Kidney capillary endothelial cell (primary cell): ENCODE measurements at regions not wholly inside any gene's neighbourhood (a gene's known extent, or its start where the extent isn't known, plus 50 kb on each side); places are given as distances from the start of the nearest gene placed in this dataset.
"Not testable (repeated sequence)": the region's sequence is repeated elsewhere in the genome, so short reads cannot be mapped to it uniquely, and the experiment has no call there.

Experiments
- DNase-seq: peaks from one replicate; pipeline ENCODE4 v3.0.0-alpha.2; 2018; ENCODE audit warnings: low spot score

DNA sequence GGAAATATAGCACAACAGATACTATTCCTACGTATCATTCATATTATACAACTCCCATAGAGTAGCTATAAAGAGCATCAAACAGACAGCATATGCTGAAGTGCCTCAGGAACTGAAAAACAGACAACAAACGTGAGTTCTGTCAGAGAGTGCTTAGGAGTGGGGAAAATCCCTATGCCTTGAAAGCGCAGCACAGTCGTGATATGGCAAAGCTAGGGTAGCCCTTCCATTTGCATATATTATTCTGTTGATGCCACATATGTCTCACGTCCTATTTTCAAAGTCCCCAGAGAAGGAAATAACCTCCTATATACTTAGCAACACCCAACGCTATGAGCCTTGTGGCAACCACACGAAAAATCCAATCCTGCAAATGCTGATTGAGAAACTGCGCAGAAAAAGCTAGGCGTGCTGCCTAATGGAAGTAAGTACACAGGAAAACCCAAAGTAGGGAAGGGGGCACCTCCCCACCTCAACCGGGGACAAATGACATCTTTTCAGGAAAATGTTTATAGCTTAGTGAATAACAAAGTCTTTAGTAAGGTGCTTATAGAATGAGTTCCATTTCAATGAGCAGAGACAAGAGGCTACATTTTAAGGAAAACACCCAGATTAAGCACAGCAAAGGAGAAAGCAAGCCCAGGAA, 105.1 kb downstream of the MED10 start:
- DNase-seq = no peak

- DNase-seq = no peak
Measured at GRCh38 chr5:6269925-6270324, 108.4 kb downstream of the MED10 start.

DNA sequence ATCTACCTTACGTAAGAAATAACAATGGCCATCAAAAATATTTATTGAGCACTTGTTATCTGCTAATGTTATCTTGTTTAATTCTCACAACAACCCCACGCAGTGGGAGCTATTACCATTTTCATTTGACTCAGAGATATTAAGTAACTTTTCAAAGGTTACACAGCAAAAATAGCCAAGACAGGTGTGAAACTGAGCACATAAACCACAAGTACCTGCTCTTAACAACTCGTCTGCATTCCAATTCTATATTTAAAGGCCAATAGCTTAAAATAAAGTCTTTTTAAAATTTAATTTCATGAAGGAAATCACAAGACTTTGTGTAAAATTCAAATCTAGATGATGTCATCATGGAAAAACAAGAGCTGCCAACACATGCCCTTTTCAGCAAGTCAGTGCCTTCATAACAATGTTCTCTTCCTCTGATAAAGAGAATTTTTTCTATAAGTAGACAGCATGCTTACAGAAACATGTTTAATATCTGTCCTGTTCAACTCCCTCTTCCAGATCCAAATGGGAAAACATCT, 111.6 kb downstream of the MED10 start:
- no peak for DNase-seq

GRCh38 chr5:6264394-6264793, 114.0 kb downstream of the MED10 start:
- no peak for DNase-seq

DNA sequence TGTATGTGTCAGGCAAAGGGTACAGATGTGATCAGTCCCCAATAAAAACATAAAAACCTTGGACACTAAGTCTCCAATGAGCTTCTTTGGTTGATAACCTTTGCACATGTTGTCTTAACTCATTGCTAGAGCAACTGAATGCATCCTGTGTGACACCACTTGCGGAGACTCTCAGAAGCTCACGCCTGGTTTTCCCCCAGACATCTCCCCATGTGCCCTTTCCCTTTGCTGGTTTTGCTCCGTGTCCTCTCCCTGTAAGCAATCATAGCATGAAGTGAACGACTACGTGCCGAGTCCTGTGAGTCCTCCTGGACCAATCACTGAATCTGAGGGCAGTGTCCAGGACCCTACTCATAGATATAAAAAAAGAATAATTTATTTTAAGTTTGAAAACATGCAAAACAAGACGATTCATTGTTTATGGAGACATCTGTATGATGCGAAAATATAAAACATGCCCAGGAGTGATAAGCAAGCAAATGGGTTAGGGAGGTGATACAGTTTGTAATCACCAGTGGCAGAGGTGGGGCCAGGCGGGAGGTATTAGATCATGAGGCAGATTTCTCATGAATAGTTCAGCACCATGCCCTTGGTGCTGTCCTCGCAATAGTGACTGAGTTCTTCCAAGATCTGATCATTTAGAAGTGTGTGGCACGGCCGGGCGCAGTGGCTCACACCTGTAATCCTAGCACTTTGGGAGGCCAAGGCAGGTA, 115.5 kb downstream of the MED10 start:
- no peak for DNase-seq

DNA sequence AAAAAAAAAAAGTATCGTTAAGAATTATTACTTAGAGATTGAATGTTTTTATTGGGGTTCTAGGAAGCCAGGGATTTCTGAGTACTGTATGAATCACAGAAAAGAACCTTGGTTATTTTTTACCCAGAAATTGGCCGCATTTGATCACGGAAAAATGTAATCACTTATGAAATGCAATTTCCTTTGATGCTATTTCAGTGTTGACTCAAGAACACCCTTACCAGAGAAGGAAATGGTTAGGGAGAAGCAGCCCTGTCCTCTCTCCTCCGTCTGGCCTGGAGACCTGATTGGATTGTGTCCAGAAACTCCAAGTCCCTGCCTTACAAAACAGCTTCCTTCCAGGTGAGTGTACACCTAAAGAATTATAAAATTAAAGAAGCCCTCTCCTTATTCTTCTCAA, 116.7 kb downstream of the MED10 start:
- DNase-seq = no peak

DNA sequence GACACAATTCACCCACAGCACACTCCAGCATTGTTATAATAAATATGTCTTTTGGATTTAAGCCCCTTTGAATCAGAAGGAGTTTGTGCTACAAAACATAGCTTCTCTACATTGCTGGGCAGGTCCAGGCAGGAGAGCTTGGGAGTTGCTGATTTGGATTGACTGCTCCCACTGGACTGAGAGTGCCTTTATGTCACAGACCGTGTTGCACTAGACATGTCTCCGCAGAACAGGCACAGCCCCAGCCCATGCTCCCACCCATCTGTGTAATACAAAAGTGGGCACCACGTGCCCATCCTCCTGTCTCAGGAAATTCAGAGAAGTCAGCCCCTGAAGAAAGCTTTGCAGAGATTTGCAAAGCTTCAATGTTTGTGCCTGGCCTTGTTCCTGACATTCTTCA, 117.1 kb downstream of the MED10 start:
- no peak for DNase-seq

DNA sequence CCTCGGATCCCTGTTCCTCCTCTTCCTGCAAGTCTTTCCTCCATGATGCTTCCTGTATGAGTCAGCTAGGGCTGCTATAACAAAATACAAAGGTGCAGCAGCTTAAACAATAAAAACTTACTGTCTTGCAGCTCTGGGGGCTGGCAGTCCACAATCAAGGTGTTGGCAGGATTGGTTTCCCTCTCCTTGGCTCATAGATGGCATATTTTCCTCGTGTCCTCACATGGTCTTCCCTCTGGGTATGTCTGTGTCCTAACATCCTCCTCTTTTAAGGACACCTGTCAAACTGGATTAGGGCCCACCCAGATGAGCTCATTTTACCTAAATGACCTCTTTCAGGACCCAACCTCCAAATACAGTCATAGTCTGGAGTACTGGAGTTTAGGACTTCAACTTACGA, 117.5 kb downstream of the MED10 start:
- no peak for DNase-seq

DNA sequence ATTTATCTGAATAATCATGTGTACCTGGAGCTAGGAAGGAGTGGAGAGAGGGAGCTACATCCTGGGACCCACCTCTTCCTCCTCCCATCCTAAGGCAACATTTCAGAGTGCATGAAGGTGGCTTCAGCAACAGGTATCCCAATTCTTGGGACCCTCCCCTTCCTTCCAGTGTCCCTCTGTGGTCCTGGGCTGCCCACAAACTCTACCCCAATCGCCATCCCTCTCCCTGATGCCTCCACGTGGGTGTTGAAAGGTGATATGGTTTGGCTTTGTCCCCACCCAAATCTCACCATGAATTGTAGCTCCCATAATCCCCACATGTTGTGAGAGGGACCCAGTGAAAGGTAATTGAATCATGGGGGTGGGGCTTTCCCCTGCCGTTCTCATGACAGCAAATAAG, 121.4 kb downstream of the MED10 start:
- DNase-seq = no peak

DNA sequence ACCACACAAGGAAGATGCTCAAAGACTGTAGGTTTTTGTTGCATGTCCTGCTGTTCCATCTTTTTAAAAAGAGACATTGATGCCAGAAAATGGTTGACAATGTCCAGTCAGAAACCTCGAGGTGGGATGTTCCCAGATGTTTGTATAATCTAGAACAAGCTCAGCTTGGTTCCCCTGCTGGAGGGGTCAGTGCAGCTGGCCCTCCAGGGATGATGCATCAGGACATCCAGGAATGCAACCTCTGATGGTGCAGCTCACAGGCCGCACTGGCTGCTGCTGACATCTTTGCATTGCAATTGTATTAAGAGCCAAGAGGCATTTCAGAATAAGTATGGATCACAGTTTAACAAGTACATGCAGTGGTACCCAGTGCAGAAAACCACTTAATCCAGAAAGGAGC, 122.4 kb downstream of the MED10 start:
- no peak for DNase-seq

GRCh38 chr5:6253846-6254245, 124.5 kb downstream of the MED10 start:
- no peak for DNase-seq

GRCh38 chr5:6253281-6253680, 125.1 kb downstream of the MED10 start:
- no peak for DNase-seq

DNA sequence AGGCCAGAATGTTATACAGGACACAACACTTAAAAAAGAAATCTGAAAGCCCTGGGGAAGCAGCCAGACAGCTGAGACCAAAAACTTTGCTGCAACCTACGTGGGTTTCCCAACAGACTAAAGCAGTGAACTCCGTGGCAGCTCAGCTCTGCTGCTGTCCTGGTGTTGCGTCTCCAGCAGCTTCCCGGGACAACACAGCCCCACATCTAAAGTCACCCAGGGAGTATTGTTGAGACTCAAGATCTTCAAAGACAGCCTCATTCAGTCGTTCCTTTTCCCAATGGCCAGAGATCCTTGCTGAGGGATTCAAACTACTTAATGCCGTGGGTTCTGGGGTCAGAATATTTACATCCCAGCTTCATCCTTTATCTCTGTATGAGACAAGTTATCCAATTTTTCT, 125.8 kb downstream of the MED10 start:
- no peak for DNase-seq

DNA sequence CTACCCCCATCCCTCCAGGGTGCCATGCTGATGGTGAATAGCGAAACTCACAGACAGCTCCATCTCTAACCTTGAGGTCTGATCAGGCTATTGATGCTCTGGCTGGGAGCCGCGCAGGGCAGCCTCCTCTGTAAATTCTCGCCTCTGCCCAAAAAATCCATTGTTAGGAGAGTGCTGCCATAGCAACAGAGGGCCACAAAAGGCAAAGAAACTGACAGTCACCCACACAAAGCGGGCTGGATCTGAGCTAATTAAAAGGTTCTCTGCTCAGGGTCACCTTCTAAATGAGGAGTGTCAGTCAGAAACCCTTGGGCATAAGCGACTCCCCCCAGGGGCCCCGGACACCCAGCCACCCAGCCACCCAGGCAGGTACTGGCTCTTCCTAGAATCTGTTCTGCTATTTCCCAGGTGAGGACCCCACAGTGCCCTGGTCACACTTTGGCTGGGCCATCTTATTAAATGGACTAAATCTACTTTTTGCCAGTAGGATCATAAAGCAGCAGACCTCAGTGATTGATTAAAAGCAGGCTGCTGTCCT, 126.7 kb downstream of the MED10 start:
- DNase-seq = no peak

DNA sequence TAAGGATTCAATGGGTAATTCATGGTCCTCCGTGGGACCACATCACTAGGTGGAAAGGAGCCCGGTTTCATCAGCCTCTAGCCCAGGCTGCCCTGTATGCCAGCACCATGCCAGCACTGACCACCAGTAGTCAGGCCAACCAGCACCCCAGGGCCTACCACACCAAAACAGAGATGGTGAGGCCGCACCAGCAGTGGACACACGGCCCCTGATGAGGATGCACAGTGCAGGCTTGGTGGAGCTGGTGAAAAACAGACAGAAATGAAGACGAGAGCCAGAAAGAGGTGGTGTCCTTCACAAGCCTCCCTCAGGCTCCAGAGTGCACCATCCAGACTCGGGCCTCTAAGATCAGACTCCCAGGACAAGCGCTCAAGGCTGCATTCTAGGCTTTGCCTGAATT, 128.2 kb downstream of the MED10 start:
- DNase-seq = no peak

DNA sequence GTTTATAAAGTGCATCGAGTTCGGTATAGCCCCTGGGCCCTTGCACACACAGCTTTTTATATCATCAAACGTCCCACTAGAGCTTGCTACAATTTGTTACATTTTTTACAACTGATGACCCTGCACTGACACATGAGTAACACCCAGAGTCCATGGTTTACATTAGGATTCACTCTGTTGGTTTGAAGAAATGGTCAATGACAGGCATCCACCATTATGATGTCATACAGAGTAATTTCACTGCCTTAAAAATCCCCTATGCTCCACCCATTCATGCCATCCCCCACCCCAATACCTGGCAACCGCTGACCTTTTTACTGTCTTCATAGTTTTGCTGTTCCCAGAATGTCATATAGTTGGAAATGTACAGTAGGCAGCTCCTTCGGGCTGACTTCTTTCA, 130.2 kb downstream of the MED10 start:
- no peak for DNase-seq

GRCh38 chr5:6246820-6247437, 131.4 kb downstream of the MED10 start:
- DNase-seq = no peak

GRCh38 chr5:6244339-6244714, 134.0 kb downstream of the MED10 start:
- DNase-seq = no peak

- no peak for DNase-seq
Measured at GRCh38 chr5:6243706-6244338, 134.5 kb downstream of the MED10 start.

GRCh38 chr5:6241056-6241455, 137.3 kb downstream of the MED10 start:
- DNase-seq = not testable (repeated sequence)

GRCh38 chr5:6236858-6237481, 141.4 kb downstream of the MED10 start:
- DNase-seq = no peak

DNA sequence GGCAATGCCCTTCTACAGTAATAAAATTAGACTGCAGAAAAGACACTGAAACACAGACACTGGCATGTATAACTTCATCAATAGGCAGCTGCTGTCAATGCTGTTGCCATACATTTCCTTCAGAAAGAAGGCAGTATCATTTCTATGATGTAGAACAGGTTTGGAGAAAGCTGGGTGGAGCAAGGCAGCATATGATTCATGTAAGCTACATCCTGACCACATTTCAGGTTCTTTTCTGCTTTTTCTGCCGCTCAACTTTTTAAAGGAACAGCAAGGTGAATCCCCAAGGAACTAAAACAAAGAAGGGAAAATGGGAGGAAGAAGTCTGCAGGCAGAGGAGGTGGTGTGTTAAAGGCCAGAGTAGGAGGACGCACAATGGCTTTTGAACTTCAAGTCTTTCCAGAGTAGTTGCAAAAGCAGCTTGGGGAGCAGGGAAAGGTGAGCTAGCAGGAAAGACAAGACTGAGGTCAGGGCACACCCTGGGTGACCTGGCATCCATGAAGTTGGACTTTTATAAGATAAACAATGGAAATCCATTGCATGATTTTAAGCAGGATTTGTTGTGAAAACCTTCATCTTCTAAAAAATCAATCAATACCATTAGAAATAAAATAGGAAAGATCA, 142.1 kb downstream of the MED10 start:
- no peak for DNase-seq
